ENCODE measurements at regions not wholly inside any gene's neighbourhood (a gene's known extent, or its start where the extent isn't known, plus 50 kb on each side); places are given as distances from the start of the nearest gene placed in this dataset.

DNA sequence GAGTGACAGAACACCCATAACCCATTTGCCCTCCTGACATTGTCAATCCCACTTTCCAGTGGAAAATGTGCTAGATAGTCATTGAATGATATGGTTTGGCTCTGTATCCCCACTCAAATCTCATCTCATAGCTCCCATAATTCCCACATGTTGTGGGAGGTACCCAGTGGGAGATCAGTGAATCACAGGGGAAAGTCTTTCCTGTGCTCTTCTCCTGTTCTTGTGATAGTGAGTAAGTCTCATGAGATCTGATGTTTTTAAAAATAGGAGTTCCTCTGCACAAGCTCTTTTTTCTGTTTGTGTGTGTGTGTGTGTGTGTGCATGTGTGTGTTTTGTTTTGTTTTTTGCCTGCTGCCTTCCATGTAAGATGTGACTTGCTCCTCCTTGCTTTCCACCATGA is 191.7 kb downstream of the ARRDC4 start:
- BruUV-seq (replicated peaks), result no TSS peak
- POLR2A ChIA-PET, result interaction anchor here (0.6 to 3.1 kb wide), 2 partner anchors 8 to 243 kb away, joined by 3 to 12 read pairs; no protein-coding TSS in a partner anchor
- intact Hi-C loops (cut with micrococcal nuclease; ENCODE audit: unreplicated experiment), result no loop called here

DNA sequence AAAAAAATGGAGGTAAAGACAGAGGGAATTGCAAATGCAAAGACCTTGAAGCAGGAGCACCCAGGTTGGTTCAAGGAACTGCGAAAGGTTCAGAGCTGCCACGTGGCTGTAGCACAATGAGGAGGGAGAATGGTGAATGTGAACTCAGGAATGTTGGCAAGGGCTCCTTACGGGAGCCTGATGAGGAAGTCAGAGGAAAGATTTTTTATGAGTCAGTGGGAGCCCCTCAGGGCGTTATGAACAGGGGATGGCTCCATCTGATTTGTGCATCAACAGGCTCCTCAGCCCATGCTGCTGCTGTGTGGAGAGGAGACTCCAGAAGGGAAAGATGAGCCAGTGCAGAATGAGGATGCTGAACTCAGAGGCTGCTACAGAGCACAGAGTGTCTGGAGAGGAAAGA is 194.4 kb downstream of the ARRDC4 start:
- no TSS peak for BruUV-seq (replicated peaks)
- intact Hi-C loops (cut with micrococcal nuclease; ENCODE audit: unreplicated experiment), result no loop called here
- DNase-seq (ENCODE audit: low spot score), result no peak
- H3K79me2 ChIP-seq (ENCODE audit: insufficient read depth, low read depth, low read length), result no peaks in the 10 kb centered on the region
- H3K36me3 ChIP-seq (ENCODE audit: insufficient read depth, low read length), result no peaks in the 10 kb centered on the region
- H3K9me3 ChIP-seq (ENCODE audit: low read length), result no peaks in the 10 kb centered on the region; the same call in 1 of the 2 replicates
- no peaks in the 10 kb centered on the region for H3K9me2 ChIP-seq (ENCODE audit: insufficient read depth, low read length)
- ChIA-PET CTCF (ENCODE audit: unreplicated experiment) (no interaction called here), POLR2A (interaction anchor here (0.7 to 1.7 kb wide), 2 partner anchors 19 to 262 kb away, joined by 3 to 4 read pairs; no protein-coding TSS in a partner anchor)
- no peak overlapping the region for H3K27ac ChIP-seq (ENCODE audit: low read depth, low read length, poor library complexity, severe bottlenecking)
- no peak overlapping the region for H2AFZ ChIP-seq (ENCODE audit: low read length)
- peaks cover 29% of the 10 kb centered on the region for H3K4me1 ChIP-seq (ENCODE audit: insufficient read depth, low read length, poor library complexity, severe bottlenecking)
- H4K20me1 ChIP-seq (ENCODE audit: insufficient read depth, low read length), result no peaks in the 10 kb centered on the region
- no peak overlapping the region for H3K4me2 ChIP-seq (ENCODE audit: low read length)
- H3K4me3 ChIP-seq (ENCODE audit: low read depth, low read length, poor library complexity, severe bottlenecking), result no peak overlapping the region
- TF ChIP-seq, protein P1, sequence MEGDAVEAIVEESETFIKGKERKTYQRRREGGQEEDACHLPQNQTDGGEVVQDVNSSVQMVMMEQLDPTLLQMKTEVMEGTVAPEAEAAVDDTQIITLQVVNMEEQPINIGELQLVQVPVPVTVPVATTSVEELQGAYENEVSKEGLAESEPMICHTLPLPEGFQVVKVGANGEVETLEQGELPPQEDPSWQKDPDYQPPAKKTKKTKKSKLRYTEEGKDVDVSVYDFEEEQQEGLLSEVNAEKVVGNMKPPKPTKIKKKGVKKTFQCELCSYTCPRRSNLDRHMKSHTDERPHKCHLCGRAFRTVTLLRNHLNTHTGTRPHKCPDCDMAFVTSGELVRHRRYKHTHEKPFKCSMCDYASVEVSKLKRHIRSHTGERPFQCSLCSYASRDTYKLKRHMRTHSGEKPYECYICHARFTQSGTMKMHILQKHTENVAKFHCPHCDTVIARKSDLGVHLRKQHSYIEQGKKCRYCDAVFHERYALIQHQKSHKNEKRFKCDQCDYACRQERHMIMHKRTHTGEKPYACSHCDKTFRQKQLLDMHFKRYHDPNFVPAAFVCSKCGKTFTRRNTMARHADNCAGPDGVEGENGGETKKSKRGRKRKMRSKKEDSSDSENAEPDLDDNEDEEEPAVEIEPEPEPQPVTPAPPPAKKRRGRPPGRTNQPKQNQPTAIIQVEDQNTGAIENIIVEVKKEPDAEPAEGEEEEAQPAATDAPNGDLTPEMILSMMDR (conservative IDR thresholded peaks at IDR 0.05; ENCODE audit: low read length), result no peak
- no peak for TF ChIP-seq EZH2phosphoT487 (IDR thresholded peaks at IDR 0.05; ENCODE audit: borderline replicate concordance, low read depth, low read length)

More for the DNA sequence above, 191.7 kb downstream of the ARRDC4 start:
- Histone ChIP-seq H3K4me3 (ENCODE audit: low read depth, low read length, poor library complexity, severe bottlenecking) (no peak overlapping the region), H3K4me1 (ENCODE audit: insufficient read depth, low read length, poor library complexity, severe bottlenecking) (peaks cover 38% of the 10 kb centered on the region), H3K36me3 (ENCODE audit: insufficient read depth, low read length) (no peaks in the 10 kb centered on the region), H3K27ac (ENCODE audit: low read depth, low read length, poor library complexity, severe bottlenecking) (no peak overlapping the region), H2AFZ (ENCODE audit: low read length) (no peak overlapping the region), H4K20me1 (ENCODE audit: insufficient read depth, low read length) (no peaks in the 10 kb centered on the region), H3K4me2 (ENCODE audit: low read length) (no peak overlapping the region), H3K9me2 (ENCODE audit: insufficient read depth, low read length) (no peaks in the 10 kb centered on the region), H3K9me3 (ENCODE audit: low read length) (no peaks in the 10 kb centered on the region; the same call in 1 of the 2 replicates), H3K79me2 (ENCODE audit: insufficient read depth, low read depth, low read length) (no peaks in the 10 kb centered on the region)
- CTCF ChIA-PET (ENCODE audit: unreplicated experiment), result no interaction called here
- TF ChIP-seq EZH2phosphoT487 (IDR thresholded peaks at IDR 0.05; ENCODE audit: borderline replicate concordance, low read depth, low read length), result no peak
- TF ChIP-seq, protein P1 (conservative IDR thresholded peaks at IDR 0.05; ENCODE audit: low read length), result no peak
- no peak for DNase-seq (ENCODE audit: low spot score)

DNA sequence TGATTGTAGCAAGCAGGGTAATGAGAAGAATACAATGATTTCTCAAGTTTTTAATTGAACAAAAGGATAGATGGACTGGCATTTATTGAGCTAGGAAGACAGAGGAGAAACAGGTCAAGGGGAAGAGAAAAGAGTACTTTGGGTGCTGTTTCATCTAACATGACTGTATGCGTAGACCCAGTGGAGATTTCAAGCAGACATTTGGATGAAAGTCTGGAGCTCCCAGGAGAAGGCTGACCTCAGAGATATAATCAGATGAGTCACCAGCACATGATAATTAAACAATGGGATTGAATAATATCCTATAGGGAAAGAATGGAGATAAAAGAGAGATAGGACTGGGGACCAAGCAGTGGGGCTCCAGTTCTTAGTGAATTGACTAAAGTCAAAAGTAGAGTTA is 194.9 kb downstream of the ARRDC4 start:
- POLR2A ChIA-PET, result interaction anchor here (0.6 to 1.7 kb wide), 2 partner anchors 19 to 1422 kb away, joined by 3 to 4 read pairs; no protein-coding TSS in a partner anchor
- no TSS peak for BruUV-seq (replicated peaks)
- DNase-seq (ENCODE audit: low spot score), result no peak
- Histone ChIP-seq H4K20me1 (ENCODE audit: insufficient read depth, low read length) (no peaks in the 10 kb centered on the region), H3K79me2 (ENCODE audit: insufficient read depth, low read depth, low read length) (no peaks in the 10 kb centered on the region), H3K4me1 (ENCODE audit: insufficient read depth, low read length, poor library complexity, severe bottlenecking) (peaks cover 29% of the 10 kb centered on the region), H3K4me3 (ENCODE audit: low read depth, low read length, poor library complexity, severe bottlenecking) (no peak overlapping the region), H2AFZ (ENCODE audit: low read length) (no peak overlapping the region), H3K27ac (ENCODE audit: low read depth, low read length, poor library complexity, severe bottlenecking) (no peak overlapping the region), H3K9me2 (ENCODE audit: insufficient read depth, low read length) (no peaks in the 10 kb centered on the region), H3K4me2 (ENCODE audit: low read length) (no peak overlapping the region), H3K9me3 (ENCODE audit: low read length) (no peaks in the 10 kb centered on the region; the same call in 1 of the 2 replicates), H3K36me3 (ENCODE audit: insufficient read depth, low read length) (no peaks in the 10 kb centered on the region)
- CTCF ChIA-PET (ENCODE audit: unreplicated experiment), result no interaction called here
- intact Hi-C loops (cut with micrococcal nuclease; ENCODE audit: unreplicated experiment), result no loop called here
- no peak for TF ChIP-seq EZH2phosphoT487 (IDR thresholded peaks at IDR 0.05; ENCODE audit: borderline replicate concordance, low read depth, low read length)
- TF ChIP-seq, protein P1 (conservative IDR thresholded peaks at IDR 0.05; ENCODE audit: low read length), result no peak
